AG10803 (cell line): ENCODE measurements at regions not wholly inside any gene's neighbourhood (a gene's known extent, or its start where the extent isn't known, plus 50 kb on each side); places are given as distances from the start of the nearest gene placed in this dataset.
"Not testable (repeated sequence)": the region's sequence is repeated elsewhere in the genome, so short reads cannot be mapped to it uniquely, and the experiment has no call there.

ENCODE experiments used
- DNase-seq: peaks from one replicate; pipeline ENCODE4 v3.0.0; 2010; ENCODE audit warnings: low read depth
- H3K4me3 ChIP-seq: 2 replicates; pipeline ENCODE4 v1.5.1; 2011; ENCODE audit warnings: mild to moderate bottlenecking, low read length, control low read depth
- CTCF ChIP-seq: conservative IDR thresholded peaks from 2 replicates; pipeline ENCODE4 v1.5.1; 2011; ENCODE audit warnings: mild to moderate bottlenecking, low read length, control low read depth, inconsistent platforms

GRCh38 chr11:134944986-134945385, 532.9 kb upstream of the B3GAT1 start:
- no peak for TF ChIP-seq CTCF

GRCh38 chr11:134944131-134944530, 532.1 kb upstream of the B3GAT1 start:
- no peak overlapping the region for H3K4me3 ChIP-seq
- TF ChIP-seq CTCF: no peak
- no peak for DNase-seq

More at GRCh38 chr11:134944986-134945385, 532.9 kb upstream of the B3GAT1 start:
- H3K4me3 ChIP-seq: no peak overlapping the region
- DNase-seq: no peak

GRCh38 chr11:134943544-134943943, 531.5 kb upstream of the B3GAT1 start:
- no peak for DNase-seq
- no peak for TF ChIP-seq CTCF
- H3K4me3 ChIP-seq: no peak overlapping the region

GRCh38 chr11:134942681-134943080, 530.6 kb upstream of the B3GAT1 start:
- no peak for TF ChIP-seq CTCF
- H3K4me3 ChIP-seq: no peak overlapping the region
- DNase-seq: no peak

- not testable (repeated sequence) for H3K4me3 ChIP-seq, DNase-seq
- peak; percentile 30 for TF ChIP-seq CTCF
Observed at GRCh38 chr11:134941936-134942600, 530.0 kb upstream of the B3GAT1 start.

- no peak for DNase-seq
- H3K4me3 ChIP-seq: no peak overlapping the region
- no peak for TF ChIP-seq CTCF
Observed at GRCh38 chr11:134941326-134941725, 529.3 kb upstream of the B3GAT1 start.

- no peak overlapping the region for H3K4me3 ChIP-seq
- TF ChIP-seq CTCF: no peak
- DNase-seq: no peak
Observed at GRCh38 chr11:134940441-134941126, 528.5 kb upstream of the B3GAT1 start.
